OCI-LY3 (cell line): ENCODE measurements at regions not wholly inside any gene's neighbourhood (a gene's known extent, or its start where the extent isn't known, plus 50 kb on each side); places are given as distances from the start of the nearest gene placed in this dataset.

Experiments
- EZH2phosphoT487 ChIP-seq: fragments of 200-600 bp; shearing (Covaris generic); IDR thresholded peaks from 2 replicates; pipeline ENCODE4 v1.6.1; 2018; ENCODE audit warnings: antibody characterized with exemption, mixed run types, low read depth
- TF ChIP-seq, protein P1 (sequence below): fragments of 200-600, 300-600 bp; sonication (generic); IDR thresholded peaks from 2 replicates; pipeline ENCODE4 v1.5.1; 2014; ENCODE audit warnings: antibody characterized with exemption, low read length, low read depth

DNA sequence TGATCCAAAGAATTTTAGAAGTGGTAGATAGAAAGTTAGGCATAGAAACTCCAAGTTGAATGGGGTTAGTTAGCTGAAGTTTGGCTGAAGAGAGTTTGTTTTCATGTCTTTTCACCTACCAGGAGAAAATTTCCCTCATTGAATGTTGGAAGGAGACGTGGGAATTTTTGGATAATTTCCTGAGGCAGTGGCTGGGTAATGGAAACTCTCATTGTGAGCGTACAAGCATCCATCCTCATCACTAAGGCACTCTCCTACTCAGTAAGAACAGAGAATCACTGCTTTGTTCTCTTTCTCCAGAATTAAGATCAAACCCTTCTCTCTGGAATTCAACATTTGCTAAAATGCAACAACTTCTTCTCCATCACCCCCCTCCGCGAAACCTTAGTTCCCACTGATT lies 179.7 kb downstream of the PALM2AKAP2 start:
- TF ChIP-seq, protein P1, sequence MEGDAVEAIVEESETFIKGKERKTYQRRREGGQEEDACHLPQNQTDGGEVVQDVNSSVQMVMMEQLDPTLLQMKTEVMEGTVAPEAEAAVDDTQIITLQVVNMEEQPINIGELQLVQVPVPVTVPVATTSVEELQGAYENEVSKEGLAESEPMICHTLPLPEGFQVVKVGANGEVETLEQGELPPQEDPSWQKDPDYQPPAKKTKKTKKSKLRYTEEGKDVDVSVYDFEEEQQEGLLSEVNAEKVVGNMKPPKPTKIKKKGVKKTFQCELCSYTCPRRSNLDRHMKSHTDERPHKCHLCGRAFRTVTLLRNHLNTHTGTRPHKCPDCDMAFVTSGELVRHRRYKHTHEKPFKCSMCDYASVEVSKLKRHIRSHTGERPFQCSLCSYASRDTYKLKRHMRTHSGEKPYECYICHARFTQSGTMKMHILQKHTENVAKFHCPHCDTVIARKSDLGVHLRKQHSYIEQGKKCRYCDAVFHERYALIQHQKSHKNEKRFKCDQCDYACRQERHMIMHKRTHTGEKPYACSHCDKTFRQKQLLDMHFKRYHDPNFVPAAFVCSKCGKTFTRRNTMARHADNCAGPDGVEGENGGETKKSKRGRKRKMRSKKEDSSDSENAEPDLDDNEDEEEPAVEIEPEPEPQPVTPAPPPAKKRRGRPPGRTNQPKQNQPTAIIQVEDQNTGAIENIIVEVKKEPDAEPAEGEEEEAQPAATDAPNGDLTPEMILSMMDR: no peak
- TF ChIP-seq EZH2phosphoT487: no peak
